ENCODE measurements at regions not wholly inside any gene's neighbourhood (a gene's known extent, or its start where the extent isn't known, plus 50 kb on each side); places are given as distances from the start of the nearest gene placed in this dataset.

DNA sequence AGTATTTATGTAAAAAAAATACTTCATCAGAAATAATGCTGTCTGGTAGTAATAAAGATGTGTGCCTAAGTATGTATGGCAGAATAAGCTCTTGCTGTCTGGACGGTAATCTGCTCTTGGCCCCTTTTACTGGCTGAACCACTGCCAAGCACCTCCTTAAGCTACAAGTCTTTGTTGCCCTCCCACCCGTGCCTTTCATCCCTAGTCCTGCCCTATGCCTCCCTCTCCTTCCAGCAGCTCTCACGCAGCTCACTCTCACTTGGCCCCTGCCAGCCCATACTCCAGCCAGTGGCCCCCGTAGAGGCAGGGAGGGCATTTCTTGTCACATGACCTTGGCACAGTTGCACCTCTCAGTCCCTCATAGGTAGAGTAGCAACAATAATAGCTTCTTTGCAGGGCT, 54.5 kb upstream of the NPAS2 start:
- no peak for TF ChIP-seq FOXM1 (IDR thresholded peaks at IDR 0.05; ENCODE audit: borderline replicate concordance)
- TF ChIP-seq NFRKB (IDR thresholded peaks at IDR 0.05), result no peak
- no peak for TF ChIP-seq BHLHE40 (IDR thresholded peaks at IDR 0.05; ENCODE audit: borderline replicate concordance)
- no peak for TF ChIP-seq CTBP1 (IDR thresholded peaks at IDR 0.05; ENCODE audit: borderline replicate concordance)
- TF ChIP-seq ELF4 (IDR thresholded peaks at IDR 0.05), result no peak
- no peak for TF ChIP-seq SUZ12 (IDR thresholded peaks at IDR 0.05)
